B cell (primary cell): ENCODE measurements at regions not wholly inside any gene's neighbourhood (a gene's known extent, or its start where the extent isn't known, plus 50 kb on each side); places are given as distances from the start of the nearest gene placed in this dataset.

Experiments used
- ATAC-seq: fragments of 200-7000 bp; cut with Tn5 transposase; one replicate; pipeline ENCODE4 v1.10.0; 2021; ENCODE audit warnings: low read depth, mild to moderate bottlenecking, moderate number of reproducible peaks, moderate library complexity
- CTCF ChIA-PET: fragments of 350-600 bp; sonication (Branson Sonifier 250); formaldehyde crosslinking; loops from one replicate; lab custom pipeline; 2021; ENCODE audit warnings: antibody characterized with exemption, inconsistent platforms; lab: Charles Lee
- POLR2A ChIA-PET: fragments of 350-600 bp; sonication (Branson Sonifier 250); formaldehyde crosslinking; loops from one replicate; lab custom pipeline; 2021; ENCODE audit warnings: antibody characterized with exemption; lab: Charles Lee
- DNase-seq: peaks from one replicate; pipeline ENCODE4 v3.0.0; 2013
- H2AFZ ChIP-seq: 2 replicates; pipeline ENCODE4 v1.6.1; 2012; ENCODE audit warnings: mild to moderate bottlenecking, low read depth, low read length; ENCODE audit not compliant: insufficient read depth, poor library complexity, severe bottlenecking
- H3K27ac ChIP-seq, 2 donors: 1 replicate in 1 of 2; 2 replicates in 1 of 2; pipeline ENCODE4 v1.5.1; 2012 to 2013; ENCODE audit warnings: low read length in 2 of 2, mild to moderate bottlenecking in 2 of 2, moderate library complexity in 1 of 2
- H3K27me3 ChIP-seq, 4 experiments: fragments of 200-600 bp in 1 of 4; sonication (generic) in 1 of 4; replicated peaks in 1 of 4; 1 replicate in 2 of 4; 2 replicates in 2 of 4; pipeline versions ENCODE4 v1.6.1 to v1.7.0; 2013 to 2016; ENCODE audit warnings: low read length in 3 of 4, mild to moderate bottlenecking in 2 of 4, mixed read lengths in 1 of 4, moderate library complexity in 1 of 4; ENCODE audit not compliant: insufficient read depth in 4 of 4, control insufficient read depth in 3 of 4; ENCODE audit errors: control extremely low read depth in 1 of 4
- H3K36me3 ChIP-seq, 2 experiments: replicated peaks in 1 of 2; 1 replicate in 1 of 2; 2 replicates in 1 of 2; pipeline versions ENCODE4 v1.6.1 to v1.7.1; 2013; ENCODE audit warnings: low read length in 1 of 2; ENCODE audit not compliant: insufficient read depth in 2 of 2, control insufficient read depth in 1 of 2; ENCODE audit errors: control extremely low read depth in 1 of 2, extremely low read depth in 1 of 2
- H3K4me1 ChIP-seq, 2 donors: fragments of 200-600 bp in 1 of 2; sonication (generic) in 1 of 2; 1 replicate in 1 of 2; 2 replicates in 1 of 2; pipeline versions ENCODE4 v1.5.1 to v1.6.1; 2013 to 2017; ENCODE audit warnings: low read length in 2 of 2; ENCODE audit not compliant: control insufficient read depth in 2 of 2, insufficient read depth in 2 of 2
- H3K4me2 ChIP-seq: replicated peaks from 2 replicates; pipeline ENCODE3; 2012; ENCODE audit warnings: mild to moderate bottlenecking, low read depth, low read length; ENCODE audit not compliant: poor library complexity, severe bottlenecking
- H3K4me3 ChIP-seq, 5 experiments: fragments of 200-600 bp in 1 of 5; sonication (generic) in 1 of 5; 1 replicate in 3 of 5; 2 replicates in 2 of 5; pipeline versions ENCODE4 v1.5.1 to v1.7.0; 2011 to 2016; ENCODE audit warnings: low read length in 4 of 5, mild to moderate bottlenecking in 4 of 5, low read depth in 2 of 5, control low read depth in 1 of 5, moderate library complexity in 1 of 5; ENCODE audit not compliant: insufficient read depth in 1 of 5; ENCODE audit errors: control extremely low read depth in 1 of 5, extremely low read depth in 1 of 5
- H3K79me2 ChIP-seq: fragments of 200-600 bp; sonication (generic); one replicate; pipeline ENCODE4 v1.6.0; 2016; ENCODE audit warnings: low read length; ENCODE audit not compliant: control insufficient read depth, insufficient read depth
- H3K9ac ChIP-seq: fragments of 200-600 bp; sonication (generic); 2 replicates; pipeline ENCODE4 v1.6.1; 2017; ENCODE audit warnings: mild to moderate bottlenecking, low read length, moderate library complexity
- H3K9me3 ChIP-seq, 3 donors: one replicate each; pipeline versions ENCODE4 v1.6.1 to v1.7.1; 2013; ENCODE audit warnings: low read length in 2 of 3; ENCODE audit not compliant: control insufficient read depth in 2 of 3, insufficient read depth in 1 of 3; ENCODE audit errors: control extremely low read depth in 1 of 3
- H4K20me1 ChIP-seq: 2 replicates; pipeline ENCODE4 v1.6.0; 2012; ENCODE audit warnings: mild to moderate bottlenecking, low read length; ENCODE audit not compliant: insufficient read depth, control insufficient read depth, poor library complexity, severe bottlenecking
- H3K27ac Mint-ChIP-seq: one replicate; pipeline ENCODE4 v1.8.0; 2021; ENCODE audit warnings: mixed read lengths
- H3K27me3 Mint-ChIP-seq: one replicate; pipeline ENCODE4 v1.8.0; 2021; ENCODE audit warnings: mixed read lengths
- H3K4me1 Mint-ChIP-seq: one replicate; pipeline ENCODE4 v1.8.0; 2021; ENCODE audit warnings: mixed read lengths
- H3K4me3 Mint-ChIP-seq: one replicate; pipeline ENCODE4 v1.8.0; 2021; ENCODE audit warnings: mixed read lengths
- H3K9me3 Mint-ChIP-seq: one replicate; pipeline ENCODE4 v1.8.0; 2022; ENCODE audit warnings: mixed read lengths; ENCODE audit not compliant: insufficient read depth
- CTCF ChIP-seq: fragments of 200-600 bp; IDR thresholded peaks from one replicate; pipeline ENCODE4 v1.8.0; 2022; ENCODE audit warnings: antibody characterized with exemption, mild to moderate bottlenecking
- EZH2 ChIP-seq: IDR thresholded peaks from 2 replicates; pipeline ENCODE4 v1.6.1; 2012; ENCODE audit warnings: borderline replicate concordance, low read depth, mild to moderate bottlenecking, moderate library complexity, low read length; ENCODE audit not compliant: insufficient read depth, poor library complexity, severe bottlenecking
- WGBS: methylation state at CpG from one replicate; pipeline ENCODE4 v1.1.5; 2013; ENCODE audit warnings: missing lambda C conversion rate; ENCODE audit not compliant: insufficient coverage; 5-methylcytosine and 5-hydroxymethylcytosine counted together
- intact Hi-C: fragments of 100-400 bp; cut with micrococcal nuclease; formaldehyde crosslinking; loops from one replicate; pipeline ENCODE4 v1.10.0; 2022

GRCh38 chr6:115272311-115272710 lies 788.4 kb downstream of the FRK start:
- Histone ChIP-seq H3K27me3 (no peaks in the 10 kb centered on the region), H3K9me3 (peaks cover 0 to 4% (median 0%) of the 10 kb centered on the region in 3 donors), H3K36me3 (no peaks in the 10 kb centered on the region), H3K4me3 (no peak overlapping the region), H3K79me2 (no peaks in the 10 kb centered on the region), H3K4me2 (no peak overlapping the region), H4K20me1 (no peaks in the 10 kb centered on the region), H3K9ac (no peak overlapping the region), H2AFZ (no peak overlapping the region), H3K4me1 (no peaks in the 10 kb centered on the region), H3K27ac (no peak overlapping the region)
- ATAC-seq (no peak), DNase-seq (no peak)
- TF ChIP-seq CTCF (no peak), EZH2 (no peak)
- ChIA-PET CTCF (no interaction called here), POLR2A (no interaction called here)
- no peaks in the 10 kb centered on the region for H3K4me1 Mint-ChIP-seq
- no peaks in the 10 kb centered on the region for H3K9me3 Mint-ChIP-seq
- no peaks in the 10 kb centered on the region for H3K27me3 Mint-ChIP-seq
- intact Hi-C loops: no loop called here
- H3K27ac Mint-ChIP-seq: no peak overlapping the region
- H3K4me3 Mint-ChIP-seq: no peak overlapping the region

- Histone ChIP-seq H3K4me2 (no peak overlapping the region), H4K20me1 (no peaks in the 10 kb centered on the region), H3K79me2 (no peaks in the 10 kb centered on the region), H3K4me3 (no peak overlapping the region), H3K9ac (no peak overlapping the region), H3K9me3 (peaks cover 0 to 4% (median 0%) of the 10 kb centered on the region in 3 donors), H3K36me3 (no peaks in the 10 kb centered on the region), H3K27ac (no peak overlapping the region), H3K27me3 (no peaks in the 10 kb centered on the region), H3K4me1 (no peaks in the 10 kb centered on the region), H2AFZ (no peak overlapping the region)
- no peaks in the 10 kb centered on the region for H3K27me3 Mint-ChIP-seq
- ATAC-seq: no peak
- intact Hi-C loops: no loop called here
- TF ChIP-seq CTCF: no peak
- POLR2A ChIA-PET: no interaction called here
- DNase-seq: no peak
- H3K9me3 Mint-ChIP-seq: no peaks in the 10 kb centered on the region
- CTCF ChIA-PET: no interaction called here
- no peaks in the 10 kb centered on the region for H3K4me1 Mint-ChIP-seq
- 80% methylated on average over 1 of the region's 5 CpGs for WGBS
- H3K27ac Mint-ChIP-seq: no peak overlapping the region
- no peak overlapping the region for H3K4me3 Mint-ChIP-seq
These were observed 789.3 kb downstream of the FRK start for GRCh38 chr6:115271434-115271833.
